MG63 (cell line): ENCODE measurements at regions not wholly inside any gene's neighbourhood (a gene's known extent, or its start where the extent isn't known, plus 50 kb on each side); places are given as distances from the start of the nearest gene placed in this dataset.
A peak's percentile ranks its signal among the peaks of the same experiment; 100 is the strongest.
"Not testable (repeated sequence)": the region's sequence is repeated elsewhere in the genome, so short reads cannot be mapped to it uniquely, and the experiment has no call there.

Source experiments
- DNase-seq: peaks from one replicate; pipeline ENCODE4 v3.0.0-alpha.2; 2020
- H3K27me3 ChIP-seq: fragments of 250-450 bp; sonication (Bioruptor Pico); 2 replicates; pipeline ENCODE4 v1.5.1; 2020; ENCODE audit warnings: mild to moderate bottlenecking, moderate library complexity
- H3K36me3 ChIP-seq: fragments of 250-450 bp; sonication (Bioruptor Pico); 2 replicates; pipeline ENCODE4 v1.5.1; 2020; ENCODE audit warnings: mild to moderate bottlenecking, moderate library complexity
- H3K4me3 ChIP-seq: fragments of 250-450 bp; sonication (Bioruptor Pico); 2 replicates; pipeline ENCODE4 v1.5.1; 2020; ENCODE audit warnings: mild to moderate bottlenecking, moderate library complexity
- H3K9me3 ChIP-seq: fragments of 250-450 bp; sonication (Bioruptor Pico); 2 replicates; pipeline ENCODE4 v1.5.1; 2020; ENCODE audit warnings: mild to moderate bottlenecking, moderate library complexity

GRCh38 chr7:24444666-24445440, 128.4 kb upstream of the PALS2 start:
- Histone ChIP-seq H3K9me3 (no peaks in the 10 kb centered on the region), H3K4me3 (no peak overlapping the region), H3K27me3 (no peaks in the 10 kb centered on the region), H3K36me3 (no peaks in the 10 kb centered on the region)
- DNase-seq = no peak

GRCh38 chr7:24448038-24448437, 125.2 kb upstream of the PALS2 start:
- H3K27me3 ChIP-seq = no peaks in the 10 kb centered on the region
- no peaks in the 10 kb centered on the region for H3K9me3 ChIP-seq
- no peaks in the 10 kb centered on the region for H3K36me3 ChIP-seq
- no peak for DNase-seq
- no peak overlapping the region for H3K4me3 ChIP-seq

DNA sequence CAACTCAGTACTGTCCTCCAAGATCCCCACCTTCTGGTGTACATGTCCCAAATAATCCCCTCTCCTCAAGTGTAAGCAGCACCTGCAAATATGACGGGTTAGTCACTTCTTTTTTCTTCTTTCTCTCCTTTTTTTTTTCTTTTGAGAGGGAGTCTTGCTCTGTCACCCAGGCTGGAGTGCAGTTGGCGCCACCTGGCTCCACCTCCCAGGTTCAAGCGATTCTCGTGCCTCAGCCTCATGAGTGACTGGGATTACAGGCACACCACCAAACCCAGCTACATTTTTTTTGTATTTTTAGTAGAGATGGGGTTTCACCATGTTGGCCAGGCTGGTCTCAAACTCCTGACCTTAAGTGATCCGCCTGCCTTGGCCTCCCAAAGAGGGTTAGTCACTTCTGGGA, 123.8 kb upstream of the PALS2 start:
- H3K27me3 ChIP-seq, H3K9me3 ChIP-seq, H3K36me3 ChIP-seq, H3K4me3 ChIP-seq, DNase-seq: not testable (repeated sequence)

DNA sequence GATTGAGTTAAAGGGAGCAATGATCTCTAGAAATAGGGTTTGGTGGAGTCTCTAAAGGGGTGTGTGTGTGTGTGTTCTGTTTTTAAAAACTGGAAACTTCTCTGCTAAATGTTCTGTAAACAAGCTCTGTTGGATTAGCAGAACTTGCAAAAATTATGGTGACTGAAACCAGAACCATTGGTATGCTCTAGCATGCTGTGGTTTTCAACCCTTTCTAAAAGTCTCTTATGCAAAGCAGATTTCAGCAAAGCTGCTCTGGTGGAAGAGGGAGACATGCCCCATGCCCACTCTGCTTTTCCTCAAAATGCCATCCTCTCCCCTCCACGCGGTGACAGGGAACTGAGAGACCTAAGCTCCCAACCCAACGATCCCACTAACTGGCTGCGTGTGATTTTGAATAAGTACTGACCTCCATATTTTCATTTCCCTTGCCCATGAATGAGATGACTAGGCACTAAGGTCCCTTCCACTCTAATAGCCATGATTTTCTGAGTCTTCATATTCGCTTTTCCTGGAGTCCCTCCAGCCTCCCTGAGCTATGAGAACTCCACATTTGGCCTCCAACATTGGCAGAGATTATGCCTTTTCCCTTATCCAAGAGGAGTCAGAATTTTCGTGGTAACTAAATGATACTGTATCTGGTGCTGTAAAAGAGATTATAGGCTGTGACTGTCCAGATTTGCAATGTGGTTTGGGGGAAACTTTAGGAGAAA, 117.3 kb upstream of the PALS2 start:
- Histone ChIP-seq H3K36me3 (no peaks in the 10 kb centered on the region), H3K4me3 (no peak overlapping the region), H3K9me3 (no peaks in the 10 kb centered on the region), H3K27me3 (0 out of 2 replicates have a peak, but pooled peaks cover 5% of the 10 kb centered on the region)
- peak; percentile 26 for DNase-seq

DNA sequence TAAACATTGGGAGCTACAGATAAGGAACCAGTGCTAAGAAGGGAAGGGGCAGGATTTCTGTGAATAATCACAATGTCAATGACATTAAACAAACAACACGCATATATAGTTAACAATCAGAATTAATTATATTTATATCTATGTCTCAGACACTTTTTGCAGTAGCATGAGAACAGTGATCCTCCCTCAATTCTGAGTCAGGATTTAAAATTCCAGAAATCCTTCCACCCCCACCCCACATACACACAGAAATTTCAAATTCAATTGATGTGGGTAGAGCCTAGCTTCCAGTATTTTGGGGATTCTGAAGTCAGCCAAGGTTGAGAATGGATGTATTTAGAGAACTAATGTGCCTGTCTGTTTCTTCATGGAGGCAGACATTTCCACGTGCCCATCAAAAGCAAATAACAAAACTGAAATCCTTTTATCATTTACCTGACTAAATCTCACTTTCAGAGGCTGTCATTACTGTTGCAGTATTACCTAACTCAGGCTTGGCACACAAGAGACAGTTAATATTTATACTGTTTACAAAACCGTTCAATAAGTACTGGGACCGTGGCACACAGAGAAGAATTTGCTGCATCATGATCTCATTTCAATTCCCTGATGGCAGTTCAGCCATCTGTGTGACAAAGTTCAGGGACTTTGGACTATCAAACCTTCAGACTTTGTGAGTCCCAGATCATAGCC, 116.6 kb upstream of the PALS2 start:
- Histone ChIP-seq H3K4me3 (no peak overlapping the region), H3K27me3 (0 out of 2 replicates have a peak, but pooled peaks cover 7% of the 10 kb centered on the region), H3K36me3 (no peaks in the 10 kb centered on the region), H3K9me3 (no peaks in the 10 kb centered on the region)
- DNase-seq = no peak

DNA sequence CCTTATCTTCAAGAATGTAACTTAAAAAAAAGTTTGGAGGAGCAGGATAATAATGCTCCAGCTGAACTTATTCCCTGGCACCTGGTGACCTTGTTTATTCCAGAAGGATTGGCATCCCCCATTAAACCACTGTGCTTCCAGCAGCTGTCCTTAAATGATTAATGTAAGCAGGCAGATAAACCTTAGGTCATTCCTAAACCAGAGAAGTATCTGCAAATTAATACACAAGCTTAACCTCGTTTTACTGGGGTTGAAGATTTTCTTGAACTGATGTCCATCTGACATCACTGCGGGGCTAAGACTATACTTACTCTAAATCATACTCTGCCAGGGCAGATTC, 116.1 kb upstream of the PALS2 start:
- no peak for DNase-seq

GRCh38 chr7:24462117-24462516, 111.1 kb upstream of the PALS2 start:
- no peak overlapping the region for H3K4me3 ChIP-seq
- no peak for DNase-seq
- peaks cover 16% of the 10 kb centered on the region; the same call in 1 of the 2 replicates for H3K27me3 ChIP-seq
- H3K9me3 ChIP-seq = no peaks in the 10 kb centered on the region
- H3K36me3 ChIP-seq = no peaks in the 10 kb centered on the region

More for the DNA sequence above, 116.1 kb upstream of the PALS2 start:
- Histone ChIP-seq H3K9me3 (no peaks in the 10 kb centered on the region), H3K27me3 (peaks cover 8% of the 10 kb centered on the region; the same call in 1 of the 2 replicates), H3K4me3 (no peak overlapping the region), H3K36me3 (no peaks in the 10 kb centered on the region)

GRCh38 chr7:24462984-24463383, 110.3 kb upstream of the PALS2 start:
- H3K4me3 ChIP-seq = no peak overlapping the region
- H3K36me3 ChIP-seq = no peaks in the 10 kb centered on the region
- H3K9me3 ChIP-seq = no peaks in the 10 kb centered on the region
- peaks cover 16% of the 10 kb centered on the region; the same call in 1 of the 2 replicates for H3K27me3 ChIP-seq
- no peak for DNase-seq

- H3K36me3 ChIP-seq = no peaks in the 10 kb centered on the region
- H3K4me3 ChIP-seq = no peak overlapping the region
- DNase-seq = no peak
- peaks cover 16% of the 10 kb centered on the region; the same call in 1 of the 2 replicates for H3K27me3 ChIP-seq
- H3K9me3 ChIP-seq = no peaks in the 10 kb centered on the region
Measured at GRCh38 chr7:24463474-24463873, 109.8 kb upstream of the PALS2 start.

DNA sequence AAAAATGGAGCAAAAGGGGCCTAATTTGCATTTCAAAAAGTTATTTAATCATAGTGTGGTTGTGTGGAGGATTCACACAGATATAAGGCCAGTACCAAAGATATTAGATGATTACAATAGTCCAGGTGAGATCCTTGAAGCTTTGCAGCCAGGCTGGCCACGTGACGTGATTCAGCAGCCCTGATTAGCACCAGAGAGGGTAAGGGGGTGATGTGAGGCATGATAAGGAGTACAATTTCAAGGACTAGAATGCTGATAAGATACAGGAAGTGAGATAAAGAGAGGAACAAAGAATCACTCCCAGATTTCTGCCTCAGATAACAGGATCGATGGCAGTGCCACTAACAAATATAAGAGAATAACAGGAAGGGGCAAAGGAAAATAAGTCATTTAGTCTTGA, 108.4 kb upstream of the PALS2 start:
- Histone ChIP-seq H3K36me3 (no peaks in the 10 kb centered on the region), H3K9me3 (no peaks in the 10 kb centered on the region), H3K27me3 (peaks cover 16% of the 10 kb centered on the region; the same call in 1 of the 2 replicates), H3K4me3 (no peak overlapping the region)
- no peak for DNase-seq

DNA sequence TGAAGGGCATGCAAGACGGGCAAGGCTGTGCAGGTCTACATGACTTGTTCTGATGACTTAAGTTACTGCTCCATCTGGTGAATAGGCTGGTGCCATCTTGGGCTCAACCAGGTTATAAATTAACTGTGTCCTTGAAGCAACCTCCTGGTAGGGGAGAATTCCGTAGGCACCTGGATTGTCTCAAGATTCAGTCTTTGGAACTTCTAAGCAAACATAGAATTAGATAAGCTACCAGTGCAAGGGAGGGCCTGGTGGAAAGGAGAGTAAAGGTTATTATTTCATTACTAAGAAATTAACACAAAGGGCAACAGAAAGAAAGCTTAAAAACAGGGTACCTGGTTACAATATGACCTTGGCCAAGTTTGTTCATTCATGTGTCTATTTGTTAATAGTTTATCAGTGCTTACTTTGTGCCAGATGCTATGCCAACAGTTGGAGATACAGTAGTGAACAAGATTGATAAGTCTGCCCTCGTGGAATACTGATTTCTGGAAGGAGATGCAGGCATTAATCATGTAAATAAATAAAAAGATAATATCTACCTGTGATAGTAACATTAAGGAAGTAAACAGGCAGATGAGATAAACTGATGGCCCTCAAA, 107.0 kb upstream of the PALS2 start:
- no peaks in the 10 kb centered on the region for H3K36me3 ChIP-seq
- no peak for DNase-seq

DNA sequence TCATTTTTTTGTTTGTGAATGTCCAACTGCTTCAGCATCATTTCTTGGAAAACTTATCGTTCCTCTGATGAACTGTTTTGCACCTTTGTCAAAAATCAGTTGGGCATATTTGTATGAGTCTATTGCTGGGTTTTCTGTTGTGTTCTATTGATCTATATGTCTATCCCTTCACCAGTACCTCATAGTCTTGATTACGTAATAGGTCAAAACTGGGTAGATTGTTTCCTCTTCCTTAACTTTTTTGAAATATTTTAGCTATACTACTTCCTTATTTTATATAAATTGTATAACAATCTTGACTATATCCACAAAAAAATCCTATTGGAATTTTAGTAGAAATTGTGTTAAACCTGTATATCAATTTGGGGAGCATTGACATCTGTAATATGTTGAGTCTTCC, 104.1 kb upstream of the PALS2 start:
- Histone ChIP-seq H3K9me3 (no peaks in the 10 kb centered on the region), H3K27me3 (no peaks in the 10 kb centered on the region), H3K36me3 (no peaks in the 10 kb centered on the region), H3K4me3 (no peak overlapping the region)
- no peak for DNase-seq

More for the DNA sequence above, 107.0 kb upstream of the PALS2 start:
- H3K27me3 ChIP-seq = peaks cover 8% of the 10 kb centered on the region; the same call in 1 of the 2 replicates
- H3K9me3 ChIP-seq = no peaks in the 10 kb centered on the region
- H3K4me3 ChIP-seq = no peak overlapping the region

DNA sequence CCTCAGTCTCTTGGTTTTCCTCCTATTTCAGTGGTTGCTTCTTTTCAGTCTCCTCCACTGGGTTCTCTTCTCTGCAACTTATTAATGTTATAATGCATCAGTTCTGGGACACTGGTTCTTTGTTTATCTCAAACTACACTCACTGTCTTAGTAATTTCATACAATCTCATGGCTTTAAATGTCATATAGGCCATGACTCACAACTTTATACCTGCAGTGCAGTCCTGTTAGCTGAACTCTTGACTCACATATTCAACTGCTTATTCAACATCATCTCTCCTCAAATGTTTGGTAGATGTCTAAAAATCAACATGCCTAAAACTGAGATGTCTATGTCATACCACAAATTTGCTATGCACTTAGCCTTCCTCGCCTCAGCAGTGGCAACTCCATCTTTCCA, 101.2 kb upstream of the PALS2 start:
- no peaks in the 10 kb centered on the region for H3K9me3 ChIP-seq
- no peak overlapping the region for H3K4me3 ChIP-seq
- DNase-seq = no peak
- H3K27me3 ChIP-seq = no peaks in the 10 kb centered on the region
- no peaks in the 10 kb centered on the region for H3K36me3 ChIP-seq

DNA sequence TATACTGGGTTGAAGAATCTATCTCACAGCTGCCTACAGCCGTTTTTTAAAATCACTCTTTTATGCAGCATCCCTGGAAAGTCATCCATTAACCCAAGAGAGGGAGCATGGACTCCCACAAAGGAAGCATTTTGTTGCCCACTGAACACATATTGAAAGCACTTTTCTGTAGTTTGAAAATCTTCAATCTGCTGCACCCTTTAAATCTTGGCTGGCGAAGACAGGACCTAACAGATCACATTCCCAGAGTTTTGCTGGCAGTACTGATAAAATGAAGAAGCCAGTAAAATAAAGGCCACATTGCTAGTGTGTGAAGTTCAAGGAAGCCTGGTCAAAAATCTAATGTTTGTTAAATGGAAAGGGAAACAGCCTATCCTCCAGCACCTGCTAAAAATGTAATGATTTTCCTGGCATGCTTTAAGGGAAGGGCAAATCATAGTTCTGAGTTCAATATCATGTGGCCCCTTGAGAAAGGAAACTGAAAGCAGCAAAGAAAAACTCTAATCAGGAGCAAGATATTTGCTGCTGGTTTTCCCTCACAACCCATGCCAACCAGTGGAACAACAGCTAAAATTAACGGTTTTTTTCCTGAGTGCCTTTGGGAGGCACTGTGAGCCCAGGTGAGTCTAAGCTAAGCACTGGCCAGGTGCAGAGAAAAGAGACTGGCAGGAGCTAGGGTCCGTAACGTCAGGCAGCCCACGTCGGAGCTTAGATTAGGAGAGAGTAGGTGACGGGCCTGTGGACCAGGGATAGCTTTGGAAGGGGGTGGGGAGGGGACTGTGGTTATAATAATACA, 97.9 kb upstream of the PALS2 start:
- Histone ChIP-seq H3K4me3 (no peak overlapping the region), H3K27me3 (no peaks in the 10 kb centered on the region), H3K36me3 (no peaks in the 10 kb centered on the region), H3K9me3 (no peaks in the 10 kb centered on the region)
- DNase-seq = no peak

GRCh38 chr7:24476227-24476626, 97.0 kb upstream of the PALS2 start:
- H3K4me3 ChIP-seq = no peak overlapping the region
- no peaks in the 10 kb centered on the region for H3K36me3 ChIP-seq
- H3K27me3 ChIP-seq = no peaks in the 10 kb centered on the region
- H3K9me3 ChIP-seq = no peaks in the 10 kb centered on the region
- no peak for DNase-seq

DNA sequence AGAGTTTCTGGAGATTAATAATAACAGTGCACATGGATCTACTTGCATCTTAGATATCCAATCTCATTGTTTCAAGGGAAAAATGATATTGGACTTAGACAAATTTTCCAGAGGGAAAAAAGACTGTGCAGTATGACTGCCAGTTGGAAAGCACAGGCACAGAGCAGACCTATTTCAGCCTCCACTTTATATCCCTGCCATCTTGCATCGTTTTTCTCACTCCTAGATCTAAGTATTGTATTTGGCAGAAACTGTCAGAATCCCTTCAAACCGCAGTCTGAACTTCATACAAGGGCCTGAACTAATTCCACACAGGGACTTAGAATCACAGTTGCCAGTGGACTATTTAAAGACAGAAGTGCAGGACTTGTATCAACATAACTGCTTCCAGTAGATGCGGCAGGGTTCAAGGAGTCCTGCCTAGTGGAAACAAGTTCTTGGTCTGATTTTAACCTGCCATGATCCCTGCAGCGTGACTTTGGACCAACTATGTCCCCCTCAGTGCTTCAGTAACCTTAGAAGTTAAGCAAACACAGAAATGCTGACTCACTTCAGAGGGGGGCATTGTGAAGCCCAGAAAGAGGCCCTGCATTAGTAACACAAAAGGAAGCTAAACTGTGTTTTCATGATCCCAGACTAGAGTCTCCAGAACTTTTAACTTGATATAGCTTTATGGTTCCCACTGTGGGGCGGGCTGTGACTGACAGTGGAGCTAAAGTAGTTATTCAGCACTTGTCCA, 95.7 kb upstream of the PALS2 start:
- peak; percentile 66 for DNase-seq
- Histone ChIP-seq H3K4me3 (no peak overlapping the region), H3K36me3 (no peaks in the 10 kb centered on the region), H3K27me3 (no peaks in the 10 kb centered on the region), H3K9me3 (no peaks in the 10 kb centered on the region)
